Parathyroid adenoma (tissue), 2 donors: ENCODE measurements at regions not wholly inside any gene's neighbourhood (a gene's known extent, or its start where the extent isn't known, plus 50 kb on each side); places are given as distances from the start of the nearest gene placed in this dataset.

Experiments used
- H2AFZ ChIP-seq: fragments of 300-600 bp; sonication (generic); one replicate; pipeline ENCODE4 v1.7.0; 2017; ENCODE audit warnings: antibody characterized with exemption, mild to moderate bottlenecking
- H3K27ac ChIP-seq: fragments of 300-600 bp; sonication (generic); one replicate; pipeline ENCODE4 v1.7.0; 2017
- H3K27me3 ChIP-seq: fragments of 300-600 bp; sonication (generic); one replicate; pipeline ENCODE4 v1.7.0; 2017; ENCODE audit warnings: low read length; ENCODE audit not compliant: control insufficient read depth, insufficient read depth
- H3K36me3 ChIP-seq: fragments of 300-600 bp; sonication (generic); one replicate; pipeline ENCODE4 v1.7.0; 2017; ENCODE audit warnings: low read length; ENCODE audit not compliant: control insufficient read depth, insufficient read depth
- H3K4me1 ChIP-seq: fragments of 300-600 bp; sonication (generic); one replicate; pipeline ENCODE4 v1.7.0; 2017; ENCODE audit warnings: control low read depth
- H3K4me2 ChIP-seq: fragments of 300-600 bp; sonication (generic); one replicate; pipeline ENCODE4 v1.7.0; 2017; ENCODE audit warnings: low read length
- H3K4me3 ChIP-seq: fragments of 300-600 bp; sonication (generic); one replicate; pipeline ENCODE4 v1.7.0; 2017; ENCODE audit warnings: low read depth, low read length
- H3K79me2 ChIP-seq: fragments of 300-600 bp; sonication (generic); one replicate; pipeline ENCODE4 v1.7.0; 2017; ENCODE audit warnings: control low read depth
- H3K9ac ChIP-seq: fragments of 300-600 bp; sonication (generic); one replicate; pipeline ENCODE4 v1.7.0; 2017; ENCODE audit warnings: mild to moderate bottlenecking
- H3K9me3 ChIP-seq: fragments of 300-600 bp; sonication (generic); one replicate; pipeline ENCODE4 v1.7.0; 2017; ENCODE audit warnings: low read length; ENCODE audit not compliant: control insufficient read depth
- TF ChIP-seq, protein P1 (sequence below): fragments of 300-600 bp; sonication (generic); IDR thresholded peaks from one replicate; pipeline ENCODE4 v1.7.0; 2017; ENCODE audit warnings: antibody characterized with exemption, mild to moderate bottlenecking
- donor health status: primary hyperparathyroidism.

DNA sequence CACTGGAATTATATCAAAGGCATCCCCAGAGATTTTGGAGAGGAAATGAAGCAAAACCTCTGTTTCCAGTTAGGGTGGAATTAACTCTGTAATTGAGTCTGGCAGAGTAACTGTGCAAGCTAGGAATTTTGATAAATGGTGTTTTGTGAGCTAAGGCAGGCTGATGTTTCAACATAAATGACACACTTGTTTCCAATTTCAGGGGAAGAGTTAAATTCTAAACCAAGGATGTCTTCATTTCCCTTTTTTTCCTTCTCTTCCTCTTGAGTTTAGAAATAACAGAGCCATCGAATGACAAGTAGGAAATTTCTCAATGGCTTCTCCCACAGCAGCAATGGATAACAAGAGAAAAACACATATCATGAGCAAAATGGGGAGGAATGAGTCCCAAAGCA lies 131.2 kb downstream of the IRS2 start:
- Histone ChIP-seq H3K4me3 (no peak overlapping the region), H3K9ac (no peak overlapping the region), H3K4me2 (no peak overlapping the region), H3K27me3 (no peaks in the 10 kb centered on the region), H3K36me3 (no peaks in the 10 kb centered on the region), H3K79me2 (no peaks in the 10 kb centered on the region), H3K9me3 (no peaks in the 10 kb centered on the region), H2AFZ (no peak overlapping the region), H3K4me1 (no peaks in the 10 kb centered on the region), H3K27ac (peak overlapping the region; percentile 19)
- TF ChIP-seq, protein P1, sequence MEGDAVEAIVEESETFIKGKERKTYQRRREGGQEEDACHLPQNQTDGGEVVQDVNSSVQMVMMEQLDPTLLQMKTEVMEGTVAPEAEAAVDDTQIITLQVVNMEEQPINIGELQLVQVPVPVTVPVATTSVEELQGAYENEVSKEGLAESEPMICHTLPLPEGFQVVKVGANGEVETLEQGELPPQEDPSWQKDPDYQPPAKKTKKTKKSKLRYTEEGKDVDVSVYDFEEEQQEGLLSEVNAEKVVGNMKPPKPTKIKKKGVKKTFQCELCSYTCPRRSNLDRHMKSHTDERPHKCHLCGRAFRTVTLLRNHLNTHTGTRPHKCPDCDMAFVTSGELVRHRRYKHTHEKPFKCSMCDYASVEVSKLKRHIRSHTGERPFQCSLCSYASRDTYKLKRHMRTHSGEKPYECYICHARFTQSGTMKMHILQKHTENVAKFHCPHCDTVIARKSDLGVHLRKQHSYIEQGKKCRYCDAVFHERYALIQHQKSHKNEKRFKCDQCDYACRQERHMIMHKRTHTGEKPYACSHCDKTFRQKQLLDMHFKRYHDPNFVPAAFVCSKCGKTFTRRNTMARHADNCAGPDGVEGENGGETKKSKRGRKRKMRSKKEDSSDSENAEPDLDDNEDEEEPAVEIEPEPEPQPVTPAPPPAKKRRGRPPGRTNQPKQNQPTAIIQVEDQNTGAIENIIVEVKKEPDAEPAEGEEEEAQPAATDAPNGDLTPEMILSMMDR: no peak

DNA sequence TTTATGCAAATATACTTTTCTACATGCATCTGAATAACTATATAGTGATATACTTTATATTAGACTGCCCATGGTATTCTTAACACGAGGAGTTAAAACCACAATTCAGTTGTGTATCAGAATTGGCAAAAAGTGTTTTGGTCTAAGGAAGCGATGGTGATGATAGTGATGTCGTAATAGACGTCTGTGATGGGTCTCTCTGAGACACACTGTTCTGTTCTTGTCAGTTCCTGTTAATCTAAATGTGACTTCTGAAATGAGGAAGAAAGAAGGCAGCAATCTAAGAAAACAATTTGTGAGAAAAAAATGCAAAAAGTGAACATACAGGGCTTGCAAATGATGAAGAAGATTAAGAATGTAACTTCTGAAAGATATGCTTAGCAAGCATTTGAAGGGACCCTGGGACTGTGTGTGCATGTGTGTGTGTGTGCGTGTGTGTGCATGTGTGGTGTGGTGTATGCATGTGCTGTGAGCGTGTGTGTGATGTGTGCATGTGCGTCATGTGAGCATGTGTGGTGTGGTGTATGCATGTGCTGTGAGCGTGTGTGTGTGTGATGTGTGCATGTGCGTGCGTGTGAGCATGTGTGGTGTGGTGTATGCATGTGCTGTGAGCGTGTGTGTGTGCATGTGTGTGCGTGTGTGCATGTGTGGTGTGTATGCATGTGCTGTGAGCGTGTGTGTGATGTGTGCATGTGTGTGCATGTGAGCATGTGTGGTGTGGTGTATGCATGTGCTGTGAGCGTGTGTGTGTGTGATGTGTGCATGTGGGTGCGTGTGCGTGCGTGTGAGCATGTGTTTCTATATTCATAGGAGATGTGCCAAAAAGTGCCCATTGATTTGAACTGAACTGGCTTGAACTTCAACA lies 131.8 kb downstream of the IRS2 start:
- Histone ChIP-seq H3K36me3 (no peaks in the 10 kb centered on the region), H3K4me3 (no peak overlapping the region), H3K27ac (peak overlapping the region; percentile 19)

DNA sequence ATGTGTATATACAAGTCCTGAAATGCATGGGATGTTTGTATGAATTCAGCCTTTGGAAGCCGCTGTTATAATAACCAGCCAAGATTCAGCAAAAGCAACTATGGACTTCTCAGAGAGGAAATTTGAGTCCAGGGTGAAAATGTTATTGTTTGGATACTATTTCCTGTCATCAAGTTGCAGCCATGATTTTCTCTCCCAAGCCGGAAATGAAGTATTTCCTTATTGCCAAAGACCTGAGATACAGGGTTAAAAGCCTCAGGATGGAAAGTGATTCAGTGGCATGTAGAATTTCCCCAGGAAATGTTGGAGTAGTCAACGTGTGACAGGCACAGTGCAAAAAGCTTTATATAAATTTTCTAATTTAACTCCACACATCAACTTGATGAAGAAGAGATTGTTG lies 133.9 kb downstream of the IRS2 start:
- H3K4me2 ChIP-seq: no peak overlapping the region
- no peaks in the 10 kb centered on the region for H3K27me3 ChIP-seq
- H3K4me3 ChIP-seq: no peak overlapping the region
- no peaks in the 10 kb centered on the region for H3K9me3 ChIP-seq
- H2AFZ ChIP-seq: no peak overlapping the region
- H3K79me2 ChIP-seq: no peaks in the 10 kb centered on the region
- no peaks in the 10 kb centered on the region for H3K4me1 ChIP-seq
- H3K27ac ChIP-seq: no peak overlapping the region
- no peak overlapping the region for H3K9ac ChIP-seq
- TF ChIP-seq, protein P1: no peak
- H3K36me3 ChIP-seq: no peaks in the 10 kb centered on the region

More for the DNA sequence above, 131.8 kb downstream of the IRS2 start:
- no peak overlapping the region for H2AFZ ChIP-seq
- TF ChIP-seq, protein P1: no peak
- H3K9me3 ChIP-seq: no peaks in the 10 kb centered on the region
- H3K4me2 ChIP-seq: no peak overlapping the region
- H3K27me3 ChIP-seq: no peaks in the 10 kb centered on the region
- H3K4me1 ChIP-seq: no peaks in the 10 kb centered on the region
- H3K79me2 ChIP-seq: no peaks in the 10 kb centered on the region
- no peak overlapping the region for H3K9ac ChIP-seq

DNA sequence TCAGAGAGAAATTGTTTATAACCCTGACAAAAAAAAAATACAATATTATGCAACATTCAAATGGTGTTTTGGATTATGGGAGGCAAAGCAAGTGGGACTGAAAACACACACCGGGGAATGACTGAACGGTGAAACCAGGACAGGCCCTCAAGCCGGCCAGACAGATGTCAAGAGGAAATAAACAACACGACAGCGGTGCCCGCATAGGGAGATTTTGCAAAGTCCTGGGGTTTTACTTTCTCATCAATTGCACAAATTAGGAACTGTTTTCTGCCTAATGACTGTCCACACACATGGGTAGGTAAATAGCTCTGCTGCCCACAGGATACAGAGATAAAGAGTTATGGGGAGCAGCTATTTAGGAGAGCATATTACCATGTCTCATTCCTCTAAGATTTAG lies 134.5 kb downstream of the IRS2 start:
- Histone ChIP-seq H3K36me3 (no peaks in the 10 kb centered on the region), H3K9me3 (no peaks in the 10 kb centered on the region), H3K9ac (no peak overlapping the region), H3K4me2 (no peak overlapping the region), H3K27ac (no peak overlapping the region), H2AFZ (no peak overlapping the region), H3K27me3 (no peaks in the 10 kb centered on the region), H3K4me3 (no peak overlapping the region), H3K79me2 (no peaks in the 10 kb centered on the region), H3K4me1 (no peaks in the 10 kb centered on the region)
- TF ChIP-seq, protein P1: no peak

DNA sequence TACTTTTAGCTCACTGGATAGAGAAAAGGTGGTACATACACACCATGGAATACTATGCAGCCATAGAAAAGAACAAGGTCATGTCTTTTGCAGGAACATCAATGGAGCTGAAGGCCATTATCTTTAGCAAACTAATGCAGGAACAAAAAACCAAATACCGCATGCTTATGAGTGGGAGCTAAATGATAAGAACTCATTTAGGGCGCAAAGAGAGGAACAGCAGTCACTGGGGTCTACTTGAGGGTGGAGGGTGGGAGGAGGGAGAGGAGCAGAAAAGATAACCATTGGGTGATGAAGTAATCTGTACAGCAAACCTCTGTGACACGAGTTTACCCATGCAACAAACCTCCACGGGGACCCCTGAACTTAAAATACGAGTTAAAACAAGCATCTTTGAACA lies 135.1 kb downstream of the IRS2 start:
- Histone ChIP-seq H3K79me2 (no peaks in the 10 kb centered on the region), H3K27ac (no peak overlapping the region), H2AFZ (no peak overlapping the region), H3K4me3 (no peak overlapping the region), H3K4me1 (no peaks in the 10 kb centered on the region), H3K4me2 (no peak overlapping the region), H3K9ac (no peak overlapping the region), H3K9me3 (no peaks in the 10 kb centered on the region), H3K27me3 (no peaks in the 10 kb centered on the region), H3K36me3 (no peaks in the 10 kb centered on the region)
- TF ChIP-seq, protein P1: no peak
